HG02973 (cell line): ENCODE measurements at regions not wholly inside any gene's neighbourhood (a gene's known extent, or its start where the extent isn't known, plus 50 kb on each side); places are given as distances from the start of the nearest gene placed in this dataset.
"Not testable (repeated sequence)": the region's sequence is repeated elsewhere in the genome, so short reads cannot be mapped to it uniquely, and the experiment has no call there.

Experiments used
- ATAC-seq: cut with Tn5 transposase; IDR thresholded peaks from one replicate; pipeline ENCODE4 v1.9.1; 2021; ENCODE audit warnings: moderate library complexity; ENCODE audit not compliant: unreplicated experiment

- ATAC-seq = no peak
Observed at GRCh38 chr6:144474290-144474689, 189.2 kb downstream of the UTRN start.

DNA sequence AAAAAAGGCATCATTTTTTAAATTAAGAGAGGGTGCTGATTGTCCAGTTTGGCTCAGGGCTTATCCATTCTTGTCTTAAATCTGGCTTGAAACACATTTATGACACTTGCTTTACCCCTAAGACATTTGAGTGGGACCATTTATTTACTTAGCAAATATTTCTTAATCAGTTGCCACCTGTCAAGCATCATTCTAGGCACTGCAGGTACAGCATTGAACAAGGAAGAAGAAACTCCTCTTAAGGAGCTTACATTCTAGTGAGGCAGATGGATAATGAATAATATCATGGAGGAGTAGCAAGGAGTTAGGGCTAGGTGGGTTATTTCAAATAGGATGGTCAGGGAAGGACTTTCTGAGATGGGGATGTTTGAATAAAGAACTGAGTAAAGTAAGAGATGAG is 189.8 kb downstream of the UTRN start:
- ATAC-seq = no peak

GRCh38 chr6:144475411-144475810 is 190.3 kb downstream of the UTRN start:
- no peak for ATAC-seq

GRCh38 chr6:144476286-144476685 is 191.2 kb downstream of the UTRN start:
- ATAC-seq = no peak

GRCh38 chr6:144477396-144477795 is 192.3 kb downstream of the UTRN start:
- ATAC-seq = no peak

GRCh38 chr6:144477856-144478255 is 192.7 kb downstream of the UTRN start:
- no peak for ATAC-seq

- no peak for ATAC-seq
Observed at GRCh38 chr6:144478483-144478882, 193.3 kb downstream of the UTRN start.

DNA sequence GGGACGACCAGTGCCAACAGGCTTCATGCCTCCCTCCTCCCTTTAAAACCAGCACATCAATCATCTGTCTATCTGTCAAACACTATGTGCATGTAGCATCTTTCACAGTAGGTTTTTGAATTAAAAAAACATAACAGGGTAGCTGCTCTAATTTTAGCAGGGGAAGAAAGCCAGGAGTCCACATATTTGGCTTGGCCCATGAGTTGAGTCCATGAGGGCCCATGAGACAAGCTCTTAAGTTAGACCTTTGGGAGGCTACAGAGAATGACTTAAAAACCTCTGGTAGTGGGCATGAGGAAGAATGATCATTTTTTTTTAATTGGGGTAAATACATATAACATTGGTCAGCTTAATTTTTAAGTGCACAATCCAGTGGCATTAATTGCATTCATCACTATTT is 194.9 kb downstream of the UTRN start:
- ATAC-seq = no peak

DNA sequence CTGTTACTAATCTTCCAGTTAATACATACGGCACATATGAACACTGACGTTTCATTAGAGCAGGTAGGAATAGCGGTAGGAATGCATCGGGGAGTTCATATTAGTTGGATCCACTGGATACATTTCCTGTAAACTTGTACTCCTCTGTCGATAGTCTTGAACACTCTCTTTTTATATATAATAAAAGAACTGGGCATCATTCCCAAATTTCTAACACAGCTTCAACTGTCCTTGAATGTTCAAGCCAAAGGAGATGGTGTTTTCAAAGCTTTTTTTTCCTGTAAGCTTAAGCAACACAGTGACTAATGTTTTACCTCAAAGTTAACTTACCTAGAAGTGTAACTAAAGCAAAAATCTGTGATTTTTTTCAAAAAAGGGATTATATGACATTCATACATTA is 195.3 kb downstream of the UTRN start:
- ATAC-seq = no peak

- no peak for ATAC-seq
Observed at GRCh38 chr6:144481527-144481926, 196.4 kb downstream of the UTRN start.

- ATAC-seq = peak; percentile 90
Observed at GRCh38 chr6:144482142-144482541, 197.0 kb downstream of the UTRN start.

DNA sequence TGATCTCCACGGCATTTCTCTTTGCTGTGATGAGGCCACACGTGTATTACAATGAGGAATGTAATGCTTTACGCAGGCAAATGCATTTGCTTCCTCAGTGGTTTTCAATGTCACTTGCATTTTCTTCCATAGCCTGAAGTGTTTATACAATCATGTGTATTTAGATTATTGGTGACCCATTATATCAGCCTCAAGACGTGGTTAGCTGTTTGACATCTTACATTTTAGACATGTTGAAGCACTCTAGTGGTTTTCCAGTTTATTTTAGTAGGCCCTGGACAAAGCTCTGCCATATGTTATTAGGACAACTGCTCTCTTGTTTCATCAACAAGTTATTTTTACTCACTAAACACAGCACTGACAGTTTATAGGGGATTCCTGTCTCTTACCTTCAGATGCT is 200.4 kb downstream of the UTRN start:
- ATAC-seq = no peak

GRCh38 chr6:144488590-144488989 is 203.5 kb downstream of the UTRN start:
- no peak for ATAC-seq

GRCh38 chr6:144493035-144493910 is 208.1 kb downstream of the UTRN start:
- no peak for ATAC-seq

GRCh38 chr6:144495076-144495475 is 209.9 kb downstream of the UTRN start:
- not testable (repeated sequence) for ATAC-seq

DNA sequence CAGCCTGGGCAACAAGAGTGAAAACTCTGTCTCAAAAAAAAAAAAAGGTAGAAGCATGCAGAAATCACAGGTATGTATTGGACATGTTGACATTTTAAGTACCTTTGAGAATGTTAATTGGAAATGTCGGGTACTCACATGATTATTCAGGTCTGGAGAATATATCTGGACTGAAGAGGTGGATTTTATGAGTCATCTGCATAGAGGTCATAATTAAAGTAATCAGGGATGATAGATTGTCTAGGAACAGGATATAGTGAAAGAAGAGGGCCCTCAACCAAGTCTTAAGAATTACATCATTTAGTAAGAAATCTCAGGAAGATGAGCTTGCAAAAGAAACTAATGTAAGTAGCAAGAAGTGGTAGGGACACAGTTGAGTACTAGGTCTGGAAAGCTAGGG is 212.5 kb downstream of the UTRN start:
- no peak for ATAC-seq

DNA sequence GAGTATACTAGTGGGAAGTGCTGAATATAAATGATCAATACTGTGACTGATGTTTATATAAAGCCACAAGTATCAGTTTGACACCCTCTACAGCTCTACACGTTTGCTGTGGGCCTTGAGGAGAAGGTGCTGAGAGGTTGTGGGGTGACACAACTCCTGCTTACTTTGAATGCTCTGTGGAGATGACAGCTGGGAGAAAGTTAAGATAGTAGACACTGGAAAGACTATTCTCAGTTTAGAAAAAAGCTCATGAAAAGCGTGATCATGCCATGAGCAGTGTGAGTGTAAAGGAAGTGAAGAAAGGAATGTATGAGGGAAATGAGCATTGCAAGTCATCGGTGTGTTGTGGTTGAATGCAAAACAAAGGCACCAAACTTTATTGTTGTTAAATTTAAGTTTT is 215.8 kb downstream of the UTRN start:
- ATAC-seq = no peak

- ATAC-seq = not testable (repeated sequence)
Observed at GRCh38 chr6:144505214-144505613, 220.1 kb downstream of the UTRN start.

DNA sequence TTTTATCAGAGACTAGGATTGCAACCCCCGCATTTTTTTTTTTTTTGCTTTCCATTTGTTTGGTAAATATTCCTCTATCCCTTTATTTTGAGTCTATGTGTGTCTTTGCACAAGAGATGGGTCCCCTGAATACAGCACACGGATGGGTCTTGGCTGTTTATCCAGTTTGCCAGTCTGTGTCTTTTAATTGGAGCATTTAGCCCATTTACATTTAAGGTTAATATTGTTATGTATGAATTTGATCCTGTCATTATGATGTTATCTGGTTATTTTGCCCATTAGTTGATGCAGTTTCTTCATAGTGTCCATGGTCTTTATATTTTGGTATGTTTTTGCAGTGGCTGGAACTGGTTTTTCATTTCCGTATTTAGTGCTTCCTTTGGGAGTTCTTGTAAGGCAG is 220.9 kb downstream of the UTRN start:
- ATAC-seq = not testable (repeated sequence)

- not testable (repeated sequence) for ATAC-seq
Observed at GRCh38 chr6:144507772-144508312, 222.7 kb downstream of the UTRN start.

GRCh38 chr6:144510859-144511258 is 225.7 kb downstream of the UTRN start:
- no peak for ATAC-seq

DNA sequence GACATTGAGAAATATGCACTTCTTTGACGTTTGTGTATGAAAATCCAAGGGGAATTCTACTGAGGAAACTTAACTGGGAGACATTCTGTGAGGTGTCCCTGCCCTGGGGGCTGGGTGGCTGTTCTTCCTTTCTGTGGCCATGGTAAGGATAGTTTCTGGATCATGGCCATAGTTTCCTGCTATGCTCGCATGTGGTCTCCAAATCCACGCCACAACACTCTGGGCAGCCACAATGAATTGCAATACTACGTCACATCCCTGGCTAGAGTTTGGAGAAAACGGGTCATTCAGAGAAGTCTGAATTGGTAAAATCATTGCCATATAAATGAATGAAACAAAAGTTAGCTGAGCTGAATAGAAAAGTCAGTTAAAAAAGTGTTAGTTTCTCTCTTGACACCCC is 230.6 kb downstream of the UTRN start:
- no peak for ATAC-seq

GRCh38 chr6:144519426-144519825 is 234.3 kb downstream of the UTRN start:
- no peak for ATAC-seq
